ENCODE measurements at regions not wholly inside any gene's neighbourhood (a gene's known extent, or its start where the extent isn't known, plus 50 kb on each side); places are given as distances from the start of the nearest gene placed in this dataset.

GRCh38 chr21:14878971-14879370 lies 185.8 kb downstream of the NRIP1 start:
- Histone ChIP-seq H3K27ac (no peak overlapping the region), H3K4me3 (no peak overlapping the region)
- TF ChIP-seq, protein P1, sequence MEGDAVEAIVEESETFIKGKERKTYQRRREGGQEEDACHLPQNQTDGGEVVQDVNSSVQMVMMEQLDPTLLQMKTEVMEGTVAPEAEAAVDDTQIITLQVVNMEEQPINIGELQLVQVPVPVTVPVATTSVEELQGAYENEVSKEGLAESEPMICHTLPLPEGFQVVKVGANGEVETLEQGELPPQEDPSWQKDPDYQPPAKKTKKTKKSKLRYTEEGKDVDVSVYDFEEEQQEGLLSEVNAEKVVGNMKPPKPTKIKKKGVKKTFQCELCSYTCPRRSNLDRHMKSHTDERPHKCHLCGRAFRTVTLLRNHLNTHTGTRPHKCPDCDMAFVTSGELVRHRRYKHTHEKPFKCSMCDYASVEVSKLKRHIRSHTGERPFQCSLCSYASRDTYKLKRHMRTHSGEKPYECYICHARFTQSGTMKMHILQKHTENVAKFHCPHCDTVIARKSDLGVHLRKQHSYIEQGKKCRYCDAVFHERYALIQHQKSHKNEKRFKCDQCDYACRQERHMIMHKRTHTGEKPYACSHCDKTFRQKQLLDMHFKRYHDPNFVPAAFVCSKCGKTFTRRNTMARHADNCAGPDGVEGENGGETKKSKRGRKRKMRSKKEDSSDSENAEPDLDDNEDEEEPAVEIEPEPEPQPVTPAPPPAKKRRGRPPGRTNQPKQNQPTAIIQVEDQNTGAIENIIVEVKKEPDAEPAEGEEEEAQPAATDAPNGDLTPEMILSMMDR (IDR thresholded peaks at IDR 0.05), result no peak
- DNase-seq (ENCODE audit: low spot score), result no peak

GRCh38 chr21:14877581-14878228 lies 187.1 kb downstream of the NRIP1 start:
- no peak overlapping the region for H3K27ac ChIP-seq
- TF ChIP-seq, protein P1 (IDR thresholded peaks at IDR 0.05), result no peak
- no peak overlapping the region for H3K4me3 ChIP-seq
- no peak for DNase-seq (ENCODE audit: low spot score)

GRCh38 chr21:14876524-14876840 lies 188.3 kb downstream of the NRIP1 start:
- Histone ChIP-seq H3K27ac (no peak overlapping the region), H3K4me3 (no peak overlapping the region)
- TF ChIP-seq, protein P1 (IDR thresholded peaks at IDR 0.05), result no peak
- DNase-seq (ENCODE audit: low spot score), result no peak

DNA sequence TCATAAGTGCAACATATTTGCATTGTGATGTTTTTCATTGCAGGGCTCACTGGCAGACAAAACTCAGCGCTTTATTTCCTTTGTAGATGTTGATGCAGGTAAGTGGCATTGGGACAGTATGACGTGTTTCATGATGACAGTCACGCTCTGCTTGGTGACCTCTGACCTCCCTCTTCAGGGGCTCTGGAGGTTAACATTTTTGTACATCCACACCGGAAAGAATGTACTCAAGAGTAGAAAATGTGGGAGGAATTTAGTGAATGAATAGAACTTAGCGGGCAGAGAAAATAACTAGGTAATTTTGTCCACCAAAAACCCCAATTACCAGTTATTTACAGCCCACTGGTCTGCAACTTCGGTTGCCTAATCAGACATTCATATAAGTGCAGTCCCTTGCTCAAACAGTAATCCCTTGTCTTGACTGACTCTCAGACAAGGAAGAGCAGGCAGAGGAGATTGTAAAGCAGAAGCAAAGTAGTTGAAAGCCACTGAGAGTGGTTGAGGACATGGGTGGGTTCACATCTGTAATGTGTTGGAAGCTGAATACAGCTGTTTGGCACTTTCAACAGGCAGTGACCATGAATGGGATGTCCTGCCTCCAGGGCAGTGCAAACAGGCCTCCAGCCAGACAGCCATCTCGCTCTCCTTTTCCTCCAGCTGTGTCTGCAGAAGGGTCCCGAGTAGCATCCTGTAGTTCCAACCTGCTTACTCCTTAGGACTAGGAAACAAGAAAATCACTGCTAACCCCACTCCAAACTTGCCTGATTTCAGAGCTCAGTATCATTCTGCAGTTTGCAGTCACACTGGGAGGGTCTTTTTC lies 188.9 kb downstream of the NRIP1 start:
- Histone ChIP-seq H3K4me3 (no peak overlapping the region), H3K27ac (no peak overlapping the region)
- TF ChIP-seq, protein P1 (IDR thresholded peaks at IDR 0.05), result no peak
- no peak for DNase-seq (ENCODE audit: low spot score)

DNA sequence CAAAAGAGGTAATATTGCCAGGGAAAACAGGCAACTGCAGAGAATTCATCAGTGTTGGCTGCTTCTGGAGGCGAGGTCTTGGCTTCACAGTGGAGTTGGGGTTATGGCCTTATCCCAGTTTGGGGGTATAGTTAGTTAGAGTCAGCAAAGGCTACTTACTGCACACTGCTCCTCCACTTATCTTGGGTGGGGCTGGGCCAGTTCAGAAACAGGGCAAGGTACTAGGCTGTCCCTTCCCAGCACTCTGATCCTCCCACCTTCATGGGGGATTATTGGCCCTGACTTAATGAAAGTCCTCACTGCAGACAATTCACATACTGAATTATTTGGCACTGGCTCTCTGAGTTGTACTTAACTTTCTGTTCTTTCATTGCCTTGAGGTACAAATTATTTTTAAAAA lies 189.6 kb downstream of the NRIP1 start:
- TF ChIP-seq, protein P1 (IDR thresholded peaks at IDR 0.05), result no peak

DNA sequence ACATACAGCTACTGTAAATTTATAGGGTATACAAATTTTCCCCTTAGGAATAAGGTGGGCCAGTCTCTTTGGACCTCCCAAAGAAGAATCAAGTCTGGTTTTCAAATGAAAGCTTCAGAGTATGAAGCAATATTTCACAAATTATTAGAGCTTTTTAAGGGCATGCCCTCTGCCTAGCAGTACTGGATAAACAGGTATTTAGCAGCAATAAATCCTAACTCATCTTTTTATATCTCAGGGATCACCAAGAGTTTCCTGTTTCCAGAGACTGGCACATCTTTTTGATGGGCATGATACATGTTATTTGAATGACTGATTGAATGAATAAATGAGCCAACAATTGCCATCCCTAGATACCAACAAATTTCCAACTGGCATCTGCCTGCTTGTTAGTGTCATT lies 190.4 kb downstream of the NRIP1 start:
- TF ChIP-seq, protein P1 (IDR thresholded peaks at IDR 0.05), result no peak
- H3K4me3 ChIP-seq, result no peak overlapping the region
- no peak for DNase-seq (ENCODE audit: low spot score)
- no peak overlapping the region for H3K27ac ChIP-seq

More for the DNA sequence above, 189.6 kb downstream of the NRIP1 start:
- H3K27ac ChIP-seq, result no peak overlapping the region
- no peak for DNase-seq (ENCODE audit: low spot score)
- no peak overlapping the region for H3K4me3 ChIP-seq

DNA sequence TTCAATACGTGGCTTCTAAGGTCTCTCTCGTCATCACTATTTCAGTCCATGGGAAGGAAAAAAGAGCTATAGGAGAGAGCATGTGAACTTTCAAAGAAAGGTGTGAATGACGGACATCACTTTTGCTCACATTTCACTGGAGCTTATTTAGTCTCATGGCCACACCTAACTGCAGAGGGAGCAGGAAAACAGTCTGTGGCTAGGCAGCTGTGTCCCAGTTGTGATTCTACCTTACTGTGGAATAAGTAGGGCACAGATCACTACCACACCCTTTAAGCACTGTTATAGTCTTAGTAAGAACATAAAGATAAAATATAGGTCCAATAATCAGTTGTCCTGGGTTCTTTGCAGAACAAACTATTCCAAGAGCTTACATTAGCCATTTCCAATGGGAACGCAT lies 192.9 kb downstream of the NRIP1 start:
- no peak overlapping the region for H3K27ac ChIP-seq
- H3K4me3 ChIP-seq, result no peak overlapping the region
- TF ChIP-seq, protein P1 (IDR thresholded peaks at IDR 0.05), result no peak
- DNase-seq (ENCODE audit: low spot score), result no peak

All from coronary artery (tissue), 2 donors.